Activated CD4-positive, alpha-beta T cell treated with anti-CD3 and anti-CD28 coated beads, Interleukin-2, amount 50 U/mL, for 24 hours (primary cell): ENCODE measurements at regions not wholly inside any gene's neighbourhood (a gene's known extent, or its start where the extent isn't known, plus 50 kb on each side); places are given as distances from the start of the nearest gene placed in this dataset.

Experiments
- DNase-seq, 2 donors: peaks; one replicate each; pipeline ENCODE4 v3.0.0-alpha.2; 2020; ENCODE audit warnings: low read depth in 1 of 2, low spot score in 1 of 2

GRCh38 chr15:56868170-56868569 lies 50.3 kb upstream of the TCF12 start:
- no peak for DNase-seq

GRCh38 chr15:56866803-56867202 lies 51.6 kb upstream of the TCF12 start:
- DNase-seq: no peak

- DNase-seq: no peak
These were observed 60.6 kb upstream of the TCF12 start for GRCh38 chr15:56857828-56858227.

GRCh38 chr15:56856934-56857333 lies 61.5 kb upstream of the TCF12 start:
- DNase-seq: no peak

GRCh38 chr15:56844892-56845291 lies 73.6 kb upstream of the TCF12 start:
- no peak for DNase-seq

GRCh38 chr15:56844471-56844870 lies 74.0 kb upstream of the TCF12 start:
- DNase-seq: no peak

- no peak for DNase-seq
These were observed 78.8 kb upstream of the TCF12 start for GRCh38 chr15:56839641-56840040.

- DNase-seq: no peak
These were observed 79.3 kb upstream of the TCF12 start for GRCh38 chr15:56839099-56839498.

- DNase-seq: no peak
These were observed 80.4 kb upstream of the TCF12 start for GRCh38 chr15:56838085-56838484.

- DNase-seq: no peak
These were observed 81.2 kb upstream of the TCF12 start for GRCh38 chr15:56837273-56837672.

GRCh38 chr15:56835718-56836171 lies 82.7 kb upstream of the TCF12 start:
- DNase-seq: no peak

- no peak for DNase-seq
These were observed 86.3 kb upstream of the TCF12 start for GRCh38 chr15:56832125-56832524.

- no peak for DNase-seq
These were observed 86.9 kb upstream of the TCF12 start for GRCh38 chr15:56831467-56832005.

GRCh38 chr15:56824175-56824574 lies 90.9 kb upstream of the ZNF280D start:
- no peak for DNase-seq

- peak; percentile 2 to 7 for DNase-seq
These were observed 88.6 kb upstream of the ZNF280D start for GRCh38 chr15:56821721-56822425.

GRCh38 chr15:56820333-56820732 lies 87.0 kb upstream of the ZNF280D start:
- no peak for DNase-seq

GRCh38 chr15:56817321-56818080 lies 84.2 kb upstream of the ZNF280D start:
- no peak for DNase-seq

GRCh38 chr15:56816781-56817180 lies 83.5 kb upstream of the ZNF280D start:
- no peak for DNase-seq

GRCh38 chr15:56815247-56815646 lies 81.9 kb upstream of the ZNF280D start:
- no peak for DNase-seq

GRCh38 chr15:56814429-56814828 lies 81.1 kb upstream of the ZNF280D start:
- DNase-seq: no peak

- no peak for DNase-seq
These were observed 80.7 kb upstream of the ZNF280D start for GRCh38 chr15:56813995-56814394.

GRCh38 chr15:56812961-56813360 lies 79.7 kb upstream of the ZNF280D start:
- DNase-seq: no peak
